DMS153 treated with DMSO at 0.1 percent for 48 hours (cell line): ENCODE measurements at regions not wholly inside any gene's neighbourhood (a gene's known extent, or its start where the extent isn't known, plus 50 kb on each side); places are given as distances from the start of the nearest gene placed in this dataset.

ENCODE experiments used
- DNase-seq: peaks from one replicate; lab custom pipeline; 2025; ENCODE audit not compliant: unreplicated experiment; lab: John Stamatoyannopoulos, UW

DNA sequence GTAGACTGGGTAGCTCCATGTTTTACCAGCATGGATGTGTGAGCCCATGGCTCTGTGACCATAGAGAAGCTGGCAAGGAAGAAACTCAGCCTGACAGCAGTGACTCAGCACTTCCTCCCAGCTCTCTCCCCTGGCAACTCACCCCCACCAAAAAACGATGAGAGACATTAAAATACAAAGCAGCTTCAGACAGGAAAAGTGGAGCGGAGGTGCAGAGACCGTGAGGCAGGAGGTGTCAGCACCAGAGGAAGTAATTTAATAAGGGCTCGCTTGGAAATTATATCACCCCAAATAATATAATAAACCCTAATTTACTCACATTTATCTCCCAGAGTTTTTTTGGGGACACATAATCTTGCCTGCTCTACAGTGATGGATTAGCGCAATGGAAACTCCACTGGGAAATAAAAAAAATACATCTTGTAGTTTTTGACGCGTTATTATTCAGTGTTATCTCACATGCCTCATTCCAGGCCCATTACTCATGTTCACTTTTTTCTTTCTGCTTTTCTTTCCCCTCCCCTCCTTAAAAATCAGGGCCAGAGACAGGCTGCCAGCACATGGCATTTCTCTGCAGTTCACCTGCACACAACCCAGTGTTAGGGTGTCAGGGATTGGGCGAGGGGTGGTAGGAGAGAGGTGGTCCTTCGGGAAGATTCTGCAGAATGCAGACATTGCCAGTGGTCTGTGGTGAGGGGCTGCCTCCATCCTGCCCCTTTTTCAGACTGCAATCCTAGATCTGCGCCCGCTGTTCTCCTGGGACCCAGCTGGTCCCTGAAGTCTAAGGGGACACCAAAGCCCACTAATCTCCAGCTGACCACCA is 170.8 kb downstream of the BUD13 start:
- DNase-seq = no peak

DNA sequence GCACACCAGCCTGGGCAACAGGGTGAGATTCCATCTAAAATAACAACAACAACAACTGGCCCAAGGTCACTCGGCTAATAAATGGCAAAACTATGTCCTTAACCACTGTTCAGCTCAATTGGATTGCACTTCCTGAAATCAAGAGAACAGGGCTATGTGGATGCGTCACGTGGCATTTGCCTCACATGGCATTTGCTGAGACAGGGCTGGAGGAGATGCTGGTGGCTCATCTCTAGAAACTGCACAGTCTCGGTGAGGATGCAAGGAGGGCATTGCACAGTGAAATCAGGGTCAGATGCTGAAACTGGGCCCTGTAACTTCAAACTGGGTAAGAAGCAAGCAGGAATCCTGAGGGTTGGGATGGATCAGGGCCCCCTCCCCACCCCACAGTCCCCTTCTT is 171.9 kb downstream of the BUD13 start:
- DNase-seq = no peak

DNA sequence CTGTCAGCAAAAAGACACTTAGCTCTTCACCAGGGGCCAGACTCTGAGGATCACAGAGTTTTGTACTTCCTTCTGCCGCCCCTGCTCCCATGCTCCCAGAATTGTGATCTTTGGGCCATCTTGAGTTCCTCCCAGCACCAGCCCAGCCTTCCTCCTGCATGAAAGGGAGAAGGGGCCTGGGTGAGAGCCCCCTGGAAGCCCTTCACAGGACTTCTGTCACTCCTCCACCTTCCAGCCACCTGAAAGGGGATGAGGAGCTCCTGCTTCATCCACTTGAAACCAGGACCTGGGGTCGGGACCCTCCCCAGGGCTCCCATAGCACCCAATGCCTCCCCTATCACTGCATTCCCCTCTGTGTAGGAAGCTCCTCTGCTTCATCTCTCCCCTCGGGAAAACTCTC is 174.2 kb downstream of the BUD13 start:
- DNase-seq = no peak

DNA sequence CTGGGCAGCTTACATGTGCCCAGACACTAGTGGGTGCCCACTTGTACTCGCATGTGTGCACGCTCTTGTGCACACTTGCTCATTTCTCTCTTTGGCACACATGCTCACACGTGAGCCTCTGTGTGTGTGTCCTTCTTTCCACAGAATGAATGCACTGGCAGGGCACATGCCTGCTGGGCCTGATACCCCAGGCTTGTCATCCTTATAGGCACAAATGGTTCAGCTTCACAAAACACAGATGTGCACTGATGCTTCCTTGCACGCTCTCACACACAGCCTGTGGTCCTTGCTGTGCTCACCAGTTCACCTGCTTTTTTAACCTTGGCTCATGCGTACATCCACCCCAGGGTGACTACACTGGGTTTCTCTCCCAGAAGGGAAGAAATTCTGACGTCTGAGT is 174.8 kb downstream of the BUD13 start:
- DNase-seq = no peak

DNA sequence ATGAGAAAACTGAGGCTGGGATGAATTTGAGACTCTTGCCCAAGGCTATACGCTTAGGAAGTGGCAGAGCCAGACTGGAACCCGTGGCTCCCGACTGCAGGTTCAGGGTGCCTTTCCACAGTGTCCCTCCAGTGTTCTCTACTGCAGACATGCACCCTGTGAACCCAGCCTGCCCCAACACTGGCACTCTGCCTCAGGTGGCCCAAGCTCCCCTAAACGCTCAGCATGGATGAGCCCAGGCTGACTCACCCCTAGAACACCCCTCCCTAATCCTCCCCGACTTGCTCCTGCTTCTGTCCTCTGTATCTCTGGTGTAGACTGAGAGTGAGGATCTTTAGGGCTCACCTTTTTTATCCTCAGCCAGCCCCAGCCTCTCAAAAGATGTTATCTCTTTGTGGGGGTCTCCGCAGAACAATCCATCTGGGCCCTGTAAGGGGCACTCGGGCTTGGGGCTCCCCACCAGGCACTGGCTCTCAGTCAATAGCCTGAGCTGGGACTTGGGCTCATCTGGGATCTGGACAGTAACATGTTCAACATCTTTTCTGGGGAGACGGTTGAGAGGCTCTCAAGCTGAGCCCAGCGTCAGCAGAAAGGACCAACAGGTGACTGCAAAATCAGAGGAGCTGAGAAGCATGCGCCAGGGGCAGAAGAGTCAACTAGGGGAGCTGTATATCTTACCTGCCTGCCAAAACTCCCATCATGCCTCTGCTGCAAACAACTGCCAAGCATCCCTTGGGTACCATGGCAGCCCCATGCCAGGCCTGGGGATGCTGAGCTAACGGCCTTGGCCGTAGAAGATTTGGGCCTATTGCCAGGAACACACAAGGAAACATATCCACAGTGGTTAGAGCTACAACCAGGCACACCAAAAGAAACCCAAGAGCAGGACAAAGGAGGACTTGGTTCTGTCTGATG is 176.2 kb downstream of the BUD13 start:
- DNase-seq = no peak

GRCh38 chr11:116595305-116595880 is 177.4 kb downstream of the BUD13 start:
- DNase-seq = peak; percentile 51

DNA sequence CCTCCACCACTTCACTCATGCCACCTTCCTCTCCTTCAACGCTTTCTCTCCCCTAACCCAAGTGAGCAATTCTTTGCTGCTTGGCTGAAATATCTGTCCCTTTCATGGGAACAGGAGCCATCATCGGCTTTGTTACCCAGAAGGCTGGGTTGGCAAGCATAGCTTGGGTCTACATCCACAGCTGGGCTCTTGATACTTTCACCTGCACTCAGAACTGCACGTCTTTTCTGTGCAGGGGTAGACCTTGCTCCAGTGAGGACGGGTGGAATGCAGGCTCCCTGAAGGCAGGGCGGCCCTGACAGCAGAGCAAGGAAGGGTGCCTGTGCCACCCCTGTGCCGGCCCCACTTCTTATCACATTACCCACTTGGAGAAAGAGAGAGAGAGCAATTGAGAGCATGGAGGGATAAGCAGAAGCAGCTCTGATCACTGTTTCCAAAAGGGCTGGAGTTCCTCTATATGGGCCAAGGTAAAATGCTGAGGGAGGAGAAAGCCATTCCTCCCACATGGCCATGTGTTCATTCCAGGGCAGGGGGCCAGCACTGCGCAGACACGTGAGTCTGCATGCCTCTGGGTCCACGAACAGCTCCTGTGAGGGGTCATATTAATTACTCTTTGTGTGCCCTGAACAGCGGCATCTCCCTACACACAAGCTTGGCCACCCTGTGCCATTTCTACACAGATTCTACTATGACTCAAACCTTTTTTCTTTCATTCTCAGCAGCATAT is 181.8 kb downstream of the BUD13 start:
- no peak for DNase-seq

GRCh38 chr11:116589402-116589801 is 183.4 kb downstream of the BUD13 start:
- DNase-seq = no peak

- no peak for DNase-seq
Measured at GRCh38 chr11:116586392-116586791, 186.4 kb downstream of the BUD13 start.

- no peak for DNase-seq
Measured at GRCh38 chr11:116582571-116582970, 190.2 kb downstream of the BUD13 start.

DNA sequence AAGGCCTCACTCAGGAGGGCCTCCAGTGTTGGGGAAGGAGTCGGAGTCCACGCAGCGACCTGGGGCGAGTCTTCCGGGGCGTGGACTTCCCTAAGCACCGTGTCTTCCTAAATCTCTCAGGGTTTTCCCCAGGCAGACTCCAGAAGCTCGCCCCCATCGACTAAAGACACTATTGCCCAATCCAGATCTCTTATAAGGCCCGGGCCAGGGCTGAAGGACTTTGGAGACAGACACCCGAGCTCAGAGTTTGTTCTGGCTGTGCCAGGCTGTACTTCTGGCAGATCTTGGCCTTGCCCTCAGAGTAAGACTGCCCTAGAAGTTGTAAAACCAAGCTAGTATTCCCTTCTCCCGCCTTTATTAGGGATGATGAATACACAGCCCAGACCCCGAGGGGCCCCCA is 191.4 kb downstream of the BUD13 start:
- no peak for DNase-seq

DNA sequence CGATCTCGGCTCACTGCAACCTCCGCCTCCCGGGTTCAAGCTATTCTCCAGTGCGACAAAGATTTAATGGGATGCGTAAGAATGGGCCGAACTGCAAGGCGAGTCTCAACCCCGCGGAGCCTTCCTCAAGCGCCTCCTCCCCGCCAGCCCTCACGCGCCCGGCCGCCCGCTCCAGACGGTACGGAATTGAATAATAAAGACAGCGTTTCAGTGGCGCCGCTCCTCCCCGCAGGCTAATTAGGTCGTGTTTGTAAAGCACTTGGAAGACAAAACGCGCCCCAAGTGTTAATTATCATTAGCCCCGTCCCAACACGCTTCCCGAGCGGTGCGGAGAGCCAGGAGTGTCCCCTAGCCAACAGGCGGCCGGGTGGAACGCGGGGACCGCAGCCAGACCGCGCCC is 192.0 kb downstream of the BUD13 start:
- DNase-seq = peak; percentile 59

DNA sequence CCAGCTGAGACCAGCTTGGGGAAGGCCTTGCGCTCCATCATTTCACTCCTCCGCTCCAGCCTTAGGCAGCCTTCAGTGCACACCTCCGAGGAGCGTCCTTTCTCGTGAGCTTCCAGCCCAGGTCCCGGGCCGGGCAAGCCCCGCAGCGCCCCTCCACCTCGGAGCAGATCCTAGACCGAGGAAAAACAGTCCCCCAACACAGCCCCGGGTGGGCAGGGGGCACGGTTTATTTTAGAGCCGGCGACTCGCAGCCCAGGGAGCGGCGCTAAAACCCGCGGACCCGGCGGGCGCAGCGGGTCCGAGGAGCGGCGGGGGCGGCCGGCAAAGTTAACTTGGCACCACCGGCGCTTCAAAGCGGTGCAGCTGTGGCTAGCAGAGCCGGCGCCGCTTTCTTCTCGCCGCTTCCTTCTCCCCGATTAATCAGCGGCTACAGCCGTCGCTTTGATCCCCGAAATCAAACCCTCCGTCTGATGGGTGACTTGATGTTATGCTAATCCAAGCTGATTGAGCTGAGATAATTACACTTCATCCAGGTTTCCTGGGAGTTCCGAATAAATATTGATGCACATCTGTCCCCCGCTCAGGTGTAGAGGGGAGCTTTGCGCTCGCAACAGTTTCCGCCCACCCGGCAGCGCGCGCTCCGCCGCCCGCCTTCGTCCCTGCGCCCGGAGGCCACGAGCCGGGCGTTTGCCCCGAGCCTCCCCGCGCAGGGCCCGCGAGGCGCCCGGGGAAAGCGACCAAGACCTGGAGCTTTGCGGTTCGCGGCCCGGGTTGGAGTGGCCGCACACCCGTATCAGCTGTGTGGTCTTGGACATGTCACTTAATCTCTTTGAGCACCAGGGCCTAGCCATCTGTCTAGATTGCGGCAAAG is 192.7 kb downstream of the BUD13 start:
- peak; percentile 24 for DNase-seq

GRCh38 chr11:116579031-116579653 is 193.6 kb downstream of the BUD13 start:
- DNase-seq = no peak

DNA sequence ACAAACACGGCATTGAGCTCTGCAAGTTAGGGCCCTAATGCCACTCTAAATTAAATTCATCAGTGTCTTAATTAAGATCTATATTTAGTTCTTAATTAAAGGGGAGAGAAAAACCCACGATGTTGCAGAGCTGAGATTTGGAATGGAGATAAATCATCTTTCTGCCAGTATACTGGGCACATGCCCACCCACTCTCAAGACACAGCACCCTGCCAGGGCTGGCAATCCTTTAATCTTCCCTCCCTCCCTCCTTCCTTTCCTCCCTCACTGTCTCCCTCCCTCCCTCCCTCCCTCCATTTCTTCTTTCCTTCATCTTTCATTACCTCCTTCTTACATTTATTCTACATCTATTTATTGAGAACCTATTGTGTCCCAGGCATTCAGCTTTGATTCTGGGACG is 194.8 kb downstream of the BUD13 start:
- no peak for DNase-seq

DNA sequence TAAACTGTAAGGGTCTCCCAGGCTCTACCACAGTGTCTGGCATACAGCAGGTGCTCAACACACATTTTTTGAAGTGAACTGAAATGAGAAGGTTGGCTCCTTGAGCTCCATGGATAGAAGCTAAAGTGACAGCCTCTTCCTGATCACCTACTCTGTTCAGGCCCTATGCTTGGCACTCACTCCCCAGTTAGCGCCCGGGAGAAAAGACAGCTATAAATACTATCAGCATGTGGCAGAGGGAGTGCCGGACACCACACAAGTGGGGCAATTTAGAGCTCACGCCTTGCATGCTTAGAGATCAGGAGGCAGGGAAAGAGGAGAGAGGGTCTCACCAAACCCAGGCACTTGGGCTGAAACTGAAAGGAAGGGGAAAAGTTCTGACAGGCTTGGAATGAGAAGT is 195.5 kb downstream of the BUD13 start:
- DNase-seq = no peak

GRCh38 chr11:116576526-116576925 is 196.3 kb downstream of the BUD13 start:
- no peak for DNase-seq

- DNase-seq = no peak
Measured at GRCh38 chr11:116567721-116568242, 205.0 kb downstream of the BUD13 start.

GRCh38 chr11:116563712-116564047 is 209.1 kb downstream of the BUD13 start:
- no peak for DNase-seq
